ENCODE measurements at regions not wholly inside any gene's neighbourhood (a gene's known extent, or its start where the extent isn't known, plus 50 kb on each side); places are given as distances from the start of the nearest gene placed in this dataset.
A peak's percentile ranks its signal among the peaks of the same experiment; 100 is the strongest.

DNA sequence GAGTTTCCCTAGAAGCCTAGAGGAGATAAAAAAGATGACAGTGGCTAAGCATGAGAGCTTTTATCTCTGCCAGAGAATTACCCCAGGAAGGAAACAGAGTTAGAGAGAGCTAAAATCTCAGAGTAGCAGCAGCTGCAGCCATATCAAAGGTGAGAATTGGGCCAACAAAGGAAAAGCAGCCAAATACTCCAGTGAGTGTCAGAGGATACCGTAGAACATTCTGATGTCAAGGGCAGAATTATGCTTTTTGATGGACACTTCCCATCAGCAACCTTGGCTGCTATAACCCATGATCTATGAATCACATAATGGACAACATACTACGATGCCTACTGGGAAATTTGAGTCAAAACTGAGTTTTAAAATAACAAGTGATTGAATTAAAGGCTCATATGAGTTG lies 405.8 kb upstream of the CPEB2 start:
- Histone ChIP-seq H2AFZ (ENCODE audit: control insufficient read depth, low read length) (no peak overlapping the region), H3K4me2 (ENCODE audit: control insufficient read depth, extremely low read depth, insufficient read depth, low read depth, low read length) (no peak overlapping the region), H3K4me3 (ENCODE audit: control insufficient read depth in 2 of 3, extremely low read depth in 1 of 3, insufficient read depth in 2 of 3, low read depth in 1 of 3, low read length in 3 of 3) (no peak overlapping the region), H3K9me3 (ENCODE audit: control insufficient read depth, low read depth, low read length) (no peaks in the 10 kb centered on the region), H4K20me1 (ENCODE audit: control insufficient read depth, extremely low read depth, insufficient read depth, low read length) (no peaks in the 10 kb centered on the region), H3K9me1 (ENCODE audit: control insufficient read depth, extremely low read depth, insufficient read depth, low read length) (no peaks in the 10 kb centered on the region), H3K27me3 (ENCODE audit: control insufficient read depth, extremely low read depth, insufficient read depth, low read length) (no peaks in the 10 kb centered on the region), H3K4me1 (ENCODE audit: control insufficient read depth, extremely low read depth, insufficient read depth, low read length) (no peaks in the 10 kb centered on the region), H3K36me3 (ENCODE audit: control insufficient read depth in 2 of 2, extremely low read depth in 1 of 2, insufficient read depth in 2 of 2, low read length in 2 of 2) (no peaks in the 10 kb centered on the region), H3K27ac (ENCODE audit: control insufficient read depth, insufficient read depth, low read length) (no peak overlapping the region), H3K79me2 (ENCODE audit: control insufficient read depth, insufficient read depth, low read length) (no peaks in the 10 kb centered on the region), H3K9ac (ENCODE audit: control insufficient read depth, extremely low read depth, insufficient read depth, low read length) (no peak overlapping the region)
- dilution Hi-C loops (cut with MboI; ENCODE audit: extremely low pct_ligation_motif_present, low sequenced_read_pairs), result no loop called here
- FAIRE-seq, result no peak
- no peak for DNase-seq (ENCODE audit: low read depth, low spot score)
- no peak for TF ChIP-seq EZH2 (IDR thresholded peaks at IDR 0.05; ENCODE audit: low read length)

DNA sequence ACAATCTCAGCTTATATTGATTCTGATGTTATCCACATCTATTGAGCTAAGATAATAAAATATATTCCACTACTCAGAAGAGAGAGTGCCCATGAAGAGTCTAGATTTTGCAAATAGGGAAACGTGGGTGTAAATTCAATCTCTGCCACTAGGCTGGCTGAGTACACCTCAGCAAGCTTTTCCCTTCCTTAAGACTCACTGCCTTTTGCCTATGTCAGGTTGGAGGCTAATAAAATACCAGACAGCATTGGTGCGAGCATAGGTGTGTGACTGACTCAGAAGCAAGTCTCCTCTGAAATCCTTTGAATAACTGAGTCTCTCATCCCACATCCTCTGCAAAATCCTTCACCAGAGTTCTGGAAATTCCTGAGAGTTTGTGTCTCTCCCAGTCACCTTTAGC lies 405.4 kb upstream of the CPEB2 start:
- Histone ChIP-seq H3K9ac (ENCODE audit: control insufficient read depth, extremely low read depth, insufficient read depth, low read length) (no peak overlapping the region), H3K79me2 (ENCODE audit: control insufficient read depth, insufficient read depth, low read length) (no peaks in the 10 kb centered on the region), H3K9me3 (ENCODE audit: control insufficient read depth, low read depth, low read length) (no peaks in the 10 kb centered on the region), H3K36me3 (ENCODE audit: control insufficient read depth in 2 of 2, extremely low read depth in 1 of 2, insufficient read depth in 2 of 2, low read length in 2 of 2) (no peaks in the 10 kb centered on the region), H2AFZ (ENCODE audit: control insufficient read depth, low read length) (no peak overlapping the region), H3K9me1 (ENCODE audit: control insufficient read depth, extremely low read depth, insufficient read depth, low read length) (no peaks in the 10 kb centered on the region), H3K4me3 (ENCODE audit: control insufficient read depth in 2 of 3, extremely low read depth in 1 of 3, insufficient read depth in 2 of 3, low read depth in 1 of 3, low read length in 3 of 3) (no peak overlapping the region), H3K27ac (ENCODE audit: control insufficient read depth, insufficient read depth, low read length) (no peak overlapping the region), H4K20me1 (ENCODE audit: control insufficient read depth, extremely low read depth, insufficient read depth, low read length) (no peaks in the 10 kb centered on the region), H3K4me1 (ENCODE audit: control insufficient read depth, extremely low read depth, insufficient read depth, low read length) (no peaks in the 10 kb centered on the region), H3K27me3 (ENCODE audit: control insufficient read depth, extremely low read depth, insufficient read depth, low read length) (no peaks in the 10 kb centered on the region), H3K4me2 (ENCODE audit: control insufficient read depth, extremely low read depth, insufficient read depth, low read depth, low read length) (no peak overlapping the region)
- DNase-seq (ENCODE audit: low read depth, low spot score) (peak; percentile 36), FAIRE-seq (peak; percentile 81)
- TF ChIP-seq, protein P1, sequence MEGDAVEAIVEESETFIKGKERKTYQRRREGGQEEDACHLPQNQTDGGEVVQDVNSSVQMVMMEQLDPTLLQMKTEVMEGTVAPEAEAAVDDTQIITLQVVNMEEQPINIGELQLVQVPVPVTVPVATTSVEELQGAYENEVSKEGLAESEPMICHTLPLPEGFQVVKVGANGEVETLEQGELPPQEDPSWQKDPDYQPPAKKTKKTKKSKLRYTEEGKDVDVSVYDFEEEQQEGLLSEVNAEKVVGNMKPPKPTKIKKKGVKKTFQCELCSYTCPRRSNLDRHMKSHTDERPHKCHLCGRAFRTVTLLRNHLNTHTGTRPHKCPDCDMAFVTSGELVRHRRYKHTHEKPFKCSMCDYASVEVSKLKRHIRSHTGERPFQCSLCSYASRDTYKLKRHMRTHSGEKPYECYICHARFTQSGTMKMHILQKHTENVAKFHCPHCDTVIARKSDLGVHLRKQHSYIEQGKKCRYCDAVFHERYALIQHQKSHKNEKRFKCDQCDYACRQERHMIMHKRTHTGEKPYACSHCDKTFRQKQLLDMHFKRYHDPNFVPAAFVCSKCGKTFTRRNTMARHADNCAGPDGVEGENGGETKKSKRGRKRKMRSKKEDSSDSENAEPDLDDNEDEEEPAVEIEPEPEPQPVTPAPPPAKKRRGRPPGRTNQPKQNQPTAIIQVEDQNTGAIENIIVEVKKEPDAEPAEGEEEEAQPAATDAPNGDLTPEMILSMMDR (optimal IDR thresholded peaks at IDR 0.05 in 1 of 3, IDR thresholded peaks at IDR 0.05 in 1 of 3, conservative IDR thresholded peaks at IDR 0.05 in 1 of 3; ENCODE audit: extremely low read depth in 1 of 3, insufficient read depth in 2 of 3, low read length in 3 of 3), result peak; percentile 39 to 51 (median 42)
- no peak for TF ChIP-seq EZH2 (IDR thresholded peaks at IDR 0.05; ENCODE audit: low read length)
- dilution Hi-C loops (cut with MboI; ENCODE audit: extremely low pct_ligation_motif_present, low sequenced_read_pairs), result no loop called here

DNA sequence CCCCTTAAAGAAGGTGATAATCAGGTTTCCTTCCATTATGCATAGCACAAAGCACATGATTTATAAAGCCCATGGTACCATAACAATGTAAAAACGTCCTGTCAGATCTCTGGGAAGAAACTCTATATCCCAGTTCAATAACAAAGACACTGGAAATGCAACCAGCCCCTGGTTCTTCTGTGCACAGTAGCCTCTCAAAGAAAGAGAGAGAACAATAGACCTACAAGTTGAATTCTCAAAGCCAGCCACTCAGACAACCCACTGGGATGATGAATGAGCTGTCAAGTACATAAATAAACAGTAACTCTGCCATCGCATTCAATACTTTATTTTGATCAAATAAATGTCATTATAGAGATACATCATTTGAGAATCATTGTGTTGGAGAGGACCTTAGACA lies 400.1 kb upstream of the CPEB2 start:
- dilution Hi-C loops (cut with MboI; ENCODE audit: extremely low pct_ligation_motif_present, low sequenced_read_pairs), result no loop called here
- H3K36me3 ChIP-seq (ENCODE audit: control insufficient read depth in 2 of 2, extremely low read depth in 1 of 2, insufficient read depth in 2 of 2, low read length in 2 of 2), result no peaks in the 10 kb centered on the region

More for the DNA sequence above, 400.1 kb upstream of the CPEB2 start:
- Histone ChIP-seq H3K9me1 (ENCODE audit: control insufficient read depth, extremely low read depth, insufficient read depth, low read length) (no peaks in the 10 kb centered on the region), H3K4me3 (ENCODE audit: control insufficient read depth in 2 of 3, extremely low read depth in 1 of 3, insufficient read depth in 2 of 3, low read depth in 1 of 3, low read length in 3 of 3) (no peak overlapping the region), H3K4me2 (ENCODE audit: control insufficient read depth, extremely low read depth, insufficient read depth, low read depth, low read length) (no peak overlapping the region), H3K9ac (ENCODE audit: control insufficient read depth, extremely low read depth, insufficient read depth, low read length) (no peak overlapping the region), H2AFZ (ENCODE audit: control insufficient read depth, low read length) (no peak overlapping the region), H3K9me3 (ENCODE audit: control insufficient read depth, low read depth, low read length) (no peaks in the 10 kb centered on the region), H3K4me1 (ENCODE audit: control insufficient read depth, extremely low read depth, insufficient read depth, low read length) (no peaks in the 10 kb centered on the region), H3K27me3 (ENCODE audit: control insufficient read depth, extremely low read depth, insufficient read depth, low read length) (no peaks in the 10 kb centered on the region), H4K20me1 (ENCODE audit: control insufficient read depth, extremely low read depth, insufficient read depth, low read length) (no peaks in the 10 kb centered on the region), H3K27ac (ENCODE audit: control insufficient read depth, insufficient read depth, low read length) (no peak overlapping the region), H3K79me2 (ENCODE audit: control insufficient read depth, insufficient read depth, low read length) (no peaks in the 10 kb centered on the region)
- DNase-seq (ENCODE audit: low read depth, low spot score) (no peak), FAIRE-seq (no peak)
- no peak for TF ChIP-seq EZH2 (IDR thresholded peaks at IDR 0.05; ENCODE audit: low read length)
- TF ChIP-seq, protein P1 (optimal IDR thresholded peaks at IDR 0.05 in 1 of 3, IDR thresholded peaks at IDR 0.05 in 1 of 3, conservative IDR thresholded peaks at IDR 0.05 in 1 of 3; ENCODE audit: extremely low read depth in 1 of 3, insufficient read depth in 2 of 3, low read length in 3 of 3), result no peak
